ENCODE measurements at regions not wholly inside any gene's neighbourhood (a gene's known extent, or its start where the extent isn't known, plus 50 kb on each side); places are given as distances from the start of the nearest gene placed in this dataset.
"Not testable (repeated sequence)": the region's sequence is repeated elsewhere in the genome, so short reads cannot be mapped to it uniquely, and the experiment has no call there.

- DNase-seq (ENCODE audit: low read depth, low spot score): no peak
Measured at GRCh38 chr16:85273293-85273692, 161.0 kb upstream of the CIBAR2 start.

GRCh38 chr16:85274501-85274900 is 162.2 kb upstream of the CIBAR2 start:
- no peak for DNase-seq (ENCODE audit: low read depth, low spot score)

GRCh38 chr16:85274924-85275323 is 162.7 kb upstream of the CIBAR2 start:
- no peak for DNase-seq (ENCODE audit: low read depth, low spot score)

GRCh38 chr16:85275533-85276249 is 163.4 kb upstream of the CIBAR2 start:
- DNase-seq (ENCODE audit: low read depth, low spot score): no peak

GRCh38 chr16:85276258-85276657 is 164.0 kb upstream of the CIBAR2 start:
- no peak for DNase-seq (ENCODE audit: low read depth, low spot score)

GRCh38 chr16:85276721-85277120 is 164.4 kb upstream of the CIBAR2 start:
- no peak for DNase-seq (ENCODE audit: low read depth, low spot score)

GRCh38 chr16:85278839-85279238 is 166.6 kb upstream of the CIBAR2 start:
- DNase-seq (ENCODE audit: low read depth, low spot score): no peak

- DNase-seq (ENCODE audit: low read depth, low spot score): no peak
Measured at GRCh38 chr16:85279402-85279801, 167.1 kb upstream of the CIBAR2 start.

GRCh38 chr16:85279825-85280545 is 167.7 kb upstream of the CIBAR2 start:
- DNase-seq (ENCODE audit: low read depth, low spot score): no peak

GRCh38 chr16:85281181-85281580 is 168.9 kb upstream of the CIBAR2 start:
- DNase-seq (ENCODE audit: low read depth, low spot score): no peak

GRCh38 chr16:85282842-85283241 is 170.6 kb upstream of the CIBAR2 start:
- no peak for DNase-seq (ENCODE audit: low read depth, low spot score)

- no peak for DNase-seq (ENCODE audit: low read depth, low spot score)
Measured at GRCh38 chr16:85283305-85284050, 171.2 kb upstream of the CIBAR2 start.

- no peak for DNase-seq (ENCODE audit: low read depth, low spot score)
Measured at GRCh38 chr16:85284141-85284817, 172.0 kb upstream of the CIBAR2 start.

- DNase-seq (ENCODE audit: low read depth, low spot score): no peak
Measured at GRCh38 chr16:85285681-85286065, 173.4 kb upstream of the CIBAR2 start.

- no peak for DNase-seq (ENCODE audit: low read depth, low spot score)
Measured at GRCh38 chr16:85286066-85286831, 174.0 kb upstream of the CIBAR2 start.

- no peak for DNase-seq (ENCODE audit: low read depth, low spot score)
Measured at GRCh38 chr16:85286951-85287814, 174.9 kb upstream of the CIBAR2 start.

- DNase-seq (ENCODE audit: low read depth, low spot score): not testable (repeated sequence)
Measured at GRCh38 chr16:85287815-85288109, 175.5 kb upstream of the CIBAR2 start.

GRCh38 chr16:85288341-85288868 is 176.1 kb upstream of the CIBAR2 start:
- DNase-seq (ENCODE audit: low read depth, low spot score): no peak

GRCh38 chr16:85288869-85289660 is 176.8 kb upstream of the CIBAR2 start:
- DNase-seq (ENCODE audit: low read depth, low spot score): no peak
